ENCODE measurements at regions not wholly inside any gene's neighbourhood (a gene's known extent, or its start where the extent isn't known, plus 50 kb on each side); places are given as distances from the start of the nearest gene placed in this dataset.

- peak; percentile 48 for ATAC-seq
- intact Hi-C loops (cut with micrococcal nuclease), result no loop called here
These were observed 106.0 kb downstream of the COPS8 start for GRCh38 chr2:237191714-237192081.

GRCh38 chr2:237192881-237193280 lies 107.2 kb downstream of the COPS8 start:
- DNase-seq, result no peak
- no peak for ATAC-seq
- intact Hi-C loops (cut with micrococcal nuclease), result no loop called here

More at GRCh38 chr2:237191714-237192081, 106.0 kb downstream of the COPS8 start:
- DNase-seq, result no peak

DNA sequence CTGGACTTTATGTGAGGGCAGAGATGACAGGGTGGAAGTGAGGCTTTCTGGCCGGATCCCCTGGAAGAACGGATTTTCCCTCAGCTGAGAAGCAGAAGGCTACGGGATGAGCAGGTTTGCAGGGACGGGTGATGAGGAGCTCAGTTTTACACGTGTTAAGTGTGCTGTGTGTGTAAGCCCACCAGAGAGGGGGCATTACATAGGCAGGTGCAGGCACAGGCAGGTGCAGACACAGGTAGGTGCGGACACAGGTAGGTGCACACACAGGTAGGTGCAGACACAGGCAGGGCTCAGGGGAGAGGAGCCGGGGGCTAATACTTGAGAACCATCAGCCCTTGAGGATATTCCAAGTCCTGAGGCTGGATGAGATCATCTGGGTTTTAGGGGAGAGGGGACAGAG lies 107.7 kb downstream of the COPS8 start:
- no peak for ATAC-seq

GRCh38 chr2:237194081-237194480 lies 108.4 kb downstream of the COPS8 start:
- DNase-seq (no peak), ATAC-seq (no peak)
- intact Hi-C loops (cut with micrococcal nuclease), result no loop called here

More for the DNA sequence above, 107.7 kb downstream of the COPS8 start:
- intact Hi-C loops (cut with micrococcal nuclease), result no loop called here
- DNase-seq, result no peak

DNA sequence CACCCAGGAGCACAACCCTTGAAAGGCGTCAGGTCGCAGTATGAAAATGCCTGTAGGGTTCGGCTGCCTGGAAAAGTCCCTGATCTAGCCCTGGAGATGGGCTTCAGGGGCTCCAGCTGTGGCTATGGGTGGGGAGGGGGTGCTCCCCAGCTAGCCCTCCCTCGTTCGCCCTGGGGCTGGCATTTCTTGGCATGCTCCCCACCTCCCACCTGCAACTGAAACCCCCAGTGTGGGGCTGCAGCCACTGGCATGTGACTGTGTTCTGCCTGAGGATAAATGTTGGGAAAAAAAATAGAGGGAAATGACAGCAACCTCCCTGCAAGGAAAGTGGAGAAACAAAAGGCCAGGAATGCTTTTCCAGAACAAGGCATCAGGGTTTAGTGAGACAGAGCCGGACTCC lies 109.2 kb downstream of the COPS8 start:
- intact Hi-C loops (cut with micrococcal nuclease), result no loop called here
- ATAC-seq (no peak), DNase-seq (no peak)

DNA sequence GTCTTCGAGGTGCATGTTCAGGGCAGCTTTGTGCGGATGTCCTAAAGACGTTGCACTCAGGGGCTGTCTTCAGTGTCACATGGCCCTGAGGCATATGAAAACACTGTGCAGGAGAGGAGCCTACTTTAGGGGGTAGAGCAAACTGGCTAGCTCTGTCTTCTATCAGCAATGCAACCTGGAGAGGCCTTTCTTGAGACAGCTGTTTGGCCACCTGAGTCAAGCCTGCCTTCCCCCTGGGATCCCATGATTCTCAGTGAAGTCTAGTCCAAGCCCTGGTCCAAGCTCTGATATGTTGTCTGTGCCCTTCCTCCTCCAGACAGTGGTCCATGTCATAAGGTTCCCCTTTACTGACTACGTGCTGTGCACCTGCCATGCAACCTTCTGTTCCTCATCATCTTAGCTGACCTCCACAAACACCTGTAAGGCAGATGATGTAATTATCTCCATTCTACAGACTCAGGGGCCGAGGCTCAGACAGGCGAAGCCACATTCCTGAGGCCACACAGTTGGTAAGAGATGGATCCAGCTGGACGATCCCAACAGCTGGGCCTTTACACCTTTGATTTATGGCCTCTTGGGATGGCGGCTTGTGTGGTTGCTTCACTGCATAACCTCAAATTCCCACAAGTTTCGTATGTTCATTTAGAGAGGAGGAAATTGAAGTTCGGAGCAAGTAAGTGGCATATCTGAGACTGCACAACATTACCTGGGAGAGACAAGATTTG lies 109.9 kb downstream of the COPS8 start:
- ATAC-seq (no peak), DNase-seq (no peak)
- intact Hi-C loops (cut with micrococcal nuclease), result no loop called here

- ATAC-seq, result no peak
- intact Hi-C loops (cut with micrococcal nuclease), result no loop called here
- DNase-seq, result no peak
These were observed 110.7 kb downstream of the COPS8 start for GRCh38 chr2:237196409-237196808.

DNA sequence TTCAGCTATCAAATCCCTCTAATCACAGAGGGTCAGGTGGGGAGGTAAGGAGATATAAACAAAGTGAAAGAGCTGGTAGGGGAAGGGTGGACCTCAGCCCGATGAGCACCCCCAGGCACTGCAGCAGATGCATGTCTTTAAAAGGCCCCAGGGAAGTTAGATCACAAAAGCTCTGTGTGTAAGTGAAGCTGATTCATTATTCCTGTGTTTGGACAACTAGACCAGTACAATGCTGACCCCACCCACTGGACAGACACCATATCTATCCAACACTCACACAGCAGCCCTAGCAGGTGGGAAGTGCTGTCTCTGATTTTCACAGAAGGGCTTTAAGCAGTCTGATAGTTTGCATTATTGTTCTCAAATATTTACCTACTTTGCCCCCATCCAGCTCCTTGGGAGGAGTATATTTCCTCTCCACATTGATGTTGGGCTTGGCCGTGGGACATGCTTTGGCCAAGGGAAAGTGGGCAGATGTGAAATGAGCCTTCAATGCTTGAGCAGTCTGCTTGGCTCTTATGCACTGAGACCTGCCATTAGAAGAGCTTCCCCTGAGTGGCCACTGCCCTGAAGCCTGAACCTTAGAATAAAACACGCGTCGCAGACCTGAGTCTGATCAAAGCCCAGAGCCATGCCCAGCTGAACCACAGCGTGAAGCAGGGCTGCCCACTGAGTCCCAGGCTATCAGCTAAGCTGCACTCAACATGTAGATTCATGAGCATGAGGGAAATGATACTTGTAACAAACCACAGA lies 111.4 kb downstream of the COPS8 start:
- DNase-seq (no peak), ATAC-seq (peak; percentile 60)
- intact Hi-C loops (cut with micrococcal nuclease), result no loop called here

DNA sequence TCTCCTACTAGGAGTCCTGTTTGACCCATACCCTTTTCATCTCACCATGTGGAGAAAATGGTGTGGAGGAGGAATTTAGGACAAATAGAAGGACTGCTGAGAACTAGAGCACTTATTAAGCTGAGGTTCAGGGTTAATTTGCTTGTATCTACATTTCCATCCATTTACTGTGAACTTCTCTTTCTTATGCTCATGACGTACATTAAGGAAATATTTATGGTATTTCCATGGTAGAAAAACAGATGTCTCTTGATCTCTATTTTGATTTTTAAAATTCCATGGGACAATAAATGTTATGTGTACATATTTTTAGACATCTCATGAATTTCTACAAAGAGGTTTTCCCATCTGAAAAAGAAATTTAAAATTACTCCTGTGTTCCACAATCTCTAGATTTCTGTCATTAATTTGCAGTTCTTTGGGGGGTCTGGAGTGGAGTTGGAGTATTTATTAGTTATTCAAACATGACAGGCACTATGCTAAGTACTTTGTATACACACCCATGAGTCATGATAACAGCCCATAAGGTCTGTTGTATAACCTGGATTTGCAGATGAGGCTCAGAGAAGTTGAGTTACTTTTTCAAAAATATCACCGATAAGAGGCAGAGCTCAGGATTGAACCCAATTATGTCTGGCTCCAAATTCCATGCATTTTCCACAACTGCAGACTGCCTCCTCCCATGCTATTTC lies 112.6 kb downstream of the COPS8 start:
- DNase-seq, result no peak
- intact Hi-C loops (cut with micrococcal nuclease), result no loop called here
- no peak for ATAC-seq

- no peak for ATAC-seq
- intact Hi-C loops (cut with micrococcal nuclease), result no loop called here
- DNase-seq, result no peak
These were observed 113.4 kb downstream of the COPS8 start for GRCh38 chr2:237199082-237199481.

DNA sequence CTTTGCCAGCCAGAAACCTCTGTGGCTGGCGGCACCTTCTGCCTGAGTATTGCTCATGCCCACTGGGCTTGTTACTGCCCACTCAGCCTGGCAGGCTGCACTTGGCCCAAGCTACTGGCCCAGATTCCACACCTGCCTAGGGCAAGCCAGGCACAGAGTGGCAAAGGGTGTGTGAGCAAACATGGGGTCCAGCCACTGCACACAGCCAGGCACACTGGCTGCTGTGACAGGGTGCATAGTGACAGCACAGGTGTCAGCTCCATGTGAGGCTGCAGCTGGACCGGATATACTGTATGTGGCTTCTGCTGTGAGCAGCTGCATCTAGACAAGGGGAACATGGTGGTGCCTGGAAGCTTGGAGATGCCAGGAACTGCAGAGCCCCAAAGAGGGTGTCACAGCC lies 113.9 kb downstream of the COPS8 start:
- intact Hi-C loops (cut with micrococcal nuclease), result no loop called here
- DNase-seq (no peak), ATAC-seq (no peak)

- intact Hi-C loops (cut with micrococcal nuclease), result no loop called here
- DNase-seq (no peak), ATAC-seq (no peak)
These were observed 114.8 kb downstream of the COPS8 start for GRCh38 chr2:237200462-237200861.

DNA sequence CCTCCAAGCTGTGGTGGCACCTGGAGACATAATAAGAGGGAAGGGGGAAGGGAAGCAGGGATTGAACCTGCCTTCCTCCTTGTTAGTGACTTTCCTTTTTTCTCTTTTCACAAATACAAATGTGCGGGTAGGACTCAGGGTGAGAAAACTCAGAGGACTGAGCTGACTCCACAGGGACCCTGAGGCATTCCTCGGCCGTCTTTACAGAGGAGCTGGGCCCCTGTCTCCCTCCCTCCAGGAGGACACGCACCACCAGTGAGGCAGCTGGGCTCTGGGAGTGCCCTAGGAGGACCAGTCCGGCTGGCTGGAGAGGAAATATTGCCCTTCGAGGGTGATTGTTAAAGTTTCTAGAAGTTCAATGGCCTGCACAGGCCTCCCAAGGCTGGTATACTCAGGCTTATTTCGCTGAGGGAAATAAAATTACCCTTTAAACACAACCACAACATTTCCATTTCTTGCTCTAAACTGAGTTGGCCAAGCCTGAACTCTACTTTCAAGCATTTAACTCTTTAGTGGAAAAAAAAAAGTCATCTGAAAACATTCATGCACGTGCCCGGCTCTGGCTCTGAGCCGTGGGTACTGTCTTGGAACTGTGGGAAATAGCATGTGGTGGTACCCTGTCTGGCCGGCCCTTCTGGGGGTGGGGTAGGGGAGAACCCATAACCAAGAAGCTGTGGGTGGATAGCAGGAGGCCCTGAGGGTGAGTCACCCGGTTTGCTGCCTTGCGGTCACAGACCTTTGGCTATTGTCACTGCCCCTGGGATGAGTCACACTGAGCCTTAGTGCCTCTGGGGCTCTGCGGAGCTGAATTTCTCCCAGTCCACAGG lies 116.0 kb downstream of the COPS8 start:
- intact Hi-C loops (cut with micrococcal nuclease), result no loop called here
- ATAC-seq (peak; percentile 59), DNase-seq (no peak)

DNA sequence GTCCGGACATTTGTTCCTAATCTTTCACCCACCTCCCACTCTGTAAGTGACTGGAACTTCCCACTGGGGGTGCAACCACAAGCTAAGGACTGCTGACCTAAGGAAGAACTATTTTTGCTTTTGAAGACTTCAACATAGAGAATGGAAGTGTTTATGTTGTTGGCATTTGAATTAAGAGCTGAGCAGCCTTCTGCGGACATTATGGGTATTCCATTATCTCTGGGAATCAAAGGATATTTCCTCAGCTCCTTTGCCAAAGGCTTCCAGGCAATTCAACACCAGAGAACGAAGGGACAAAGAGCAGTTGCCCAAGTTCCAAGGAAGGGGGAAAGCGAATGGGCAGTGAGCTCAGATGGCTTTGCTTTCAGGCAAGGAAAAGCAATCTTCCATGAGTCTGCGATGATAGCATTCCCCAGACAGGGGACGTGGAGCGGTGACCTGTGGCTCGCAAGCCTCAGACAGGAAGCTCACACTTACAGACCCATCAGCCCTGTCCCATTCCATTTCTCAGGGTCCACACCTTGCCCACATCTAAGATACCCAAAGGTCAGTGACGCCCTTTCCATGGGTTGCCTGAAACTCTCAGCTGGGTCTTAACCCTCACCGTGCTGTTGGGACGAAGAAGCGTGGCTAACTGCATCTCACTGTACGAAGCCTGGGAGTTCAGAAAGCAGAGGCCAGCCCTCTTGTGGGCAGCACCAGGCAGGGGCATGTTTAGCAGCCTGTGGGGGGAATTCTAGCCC lies 116.8 kb downstream of the COPS8 start:
- ATAC-seq (no peak), DNase-seq (no peak)
- intact Hi-C loops (cut with micrococcal nuclease), result no loop called here

DNA sequence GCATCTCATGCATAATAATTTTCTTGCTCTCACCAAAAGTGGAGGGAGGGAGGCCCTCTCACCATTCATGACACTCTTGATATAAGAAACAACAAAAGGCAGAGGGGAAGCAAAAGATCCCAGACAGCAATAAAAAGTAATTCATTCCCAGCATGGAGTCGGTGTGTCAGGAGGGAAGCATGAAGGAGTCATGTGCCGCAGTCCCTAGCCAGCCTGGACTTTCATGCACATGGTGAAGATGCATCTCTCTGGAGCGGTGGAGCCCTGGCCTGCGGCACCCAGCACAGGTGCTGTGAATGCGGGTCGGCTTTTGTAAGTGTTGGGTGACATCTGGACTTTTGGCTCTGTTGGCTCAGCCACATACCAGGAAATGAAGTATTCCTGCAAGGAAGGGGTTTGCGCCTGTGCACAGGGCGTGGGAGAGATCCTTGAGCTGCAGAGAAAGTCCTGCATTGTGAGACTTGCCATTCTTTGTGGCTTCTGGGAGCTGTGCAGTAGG lies 119.4 kb downstream of the COPS8 start:
- DNase-seq (no peak), ATAC-seq (no peak)
- intact Hi-C loops (cut with micrococcal nuclease), result no loop called here

DNA sequence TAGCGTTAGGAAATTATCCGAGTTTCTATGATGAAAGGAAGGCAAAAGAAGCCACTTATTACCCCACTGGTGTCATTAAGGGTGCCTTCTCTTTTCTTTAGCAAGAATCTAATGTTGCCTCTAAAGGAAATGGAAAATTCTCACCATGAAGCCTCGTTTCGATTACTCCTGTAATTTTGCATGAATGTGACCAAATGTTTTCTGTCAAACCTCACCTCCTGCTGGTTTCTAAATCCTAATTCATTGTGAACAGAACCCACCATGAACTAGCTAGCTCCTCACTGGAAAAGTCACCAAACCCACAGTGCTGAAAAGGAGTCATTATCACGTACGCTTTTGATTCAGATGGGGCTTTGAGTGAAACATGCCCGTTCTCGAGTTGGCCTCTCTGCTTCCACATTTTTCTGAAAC lies 119.9 kb downstream of the COPS8 start:
- DNase-seq (no peak), ATAC-seq (no peak)
- intact Hi-C loops (cut with micrococcal nuclease), result no loop called here

DNA sequence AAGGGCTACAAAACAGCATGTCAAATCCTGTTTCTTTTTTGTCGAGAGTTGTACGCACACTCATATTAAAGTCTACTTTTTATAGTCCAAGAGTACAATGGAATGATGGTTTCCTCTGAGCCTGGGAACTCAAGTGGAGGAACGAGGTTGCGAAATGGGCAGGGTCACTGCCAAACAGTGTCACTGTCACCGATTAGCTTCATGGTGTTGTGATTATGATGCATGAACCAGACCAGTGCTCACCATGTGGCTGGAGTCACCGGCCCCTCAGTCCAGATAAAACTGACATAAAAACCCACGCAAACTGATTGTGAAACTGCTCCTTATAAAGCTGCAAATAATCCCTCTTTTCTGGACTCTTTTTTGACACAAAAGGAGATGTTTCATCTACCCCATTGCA lies 122.0 kb downstream of the COPS8 start:
- intact Hi-C loops (cut with micrococcal nuclease), result no loop called here
- peak; percentile 92 for DNase-seq
- peak; percentile 92 for ATAC-seq

DNA sequence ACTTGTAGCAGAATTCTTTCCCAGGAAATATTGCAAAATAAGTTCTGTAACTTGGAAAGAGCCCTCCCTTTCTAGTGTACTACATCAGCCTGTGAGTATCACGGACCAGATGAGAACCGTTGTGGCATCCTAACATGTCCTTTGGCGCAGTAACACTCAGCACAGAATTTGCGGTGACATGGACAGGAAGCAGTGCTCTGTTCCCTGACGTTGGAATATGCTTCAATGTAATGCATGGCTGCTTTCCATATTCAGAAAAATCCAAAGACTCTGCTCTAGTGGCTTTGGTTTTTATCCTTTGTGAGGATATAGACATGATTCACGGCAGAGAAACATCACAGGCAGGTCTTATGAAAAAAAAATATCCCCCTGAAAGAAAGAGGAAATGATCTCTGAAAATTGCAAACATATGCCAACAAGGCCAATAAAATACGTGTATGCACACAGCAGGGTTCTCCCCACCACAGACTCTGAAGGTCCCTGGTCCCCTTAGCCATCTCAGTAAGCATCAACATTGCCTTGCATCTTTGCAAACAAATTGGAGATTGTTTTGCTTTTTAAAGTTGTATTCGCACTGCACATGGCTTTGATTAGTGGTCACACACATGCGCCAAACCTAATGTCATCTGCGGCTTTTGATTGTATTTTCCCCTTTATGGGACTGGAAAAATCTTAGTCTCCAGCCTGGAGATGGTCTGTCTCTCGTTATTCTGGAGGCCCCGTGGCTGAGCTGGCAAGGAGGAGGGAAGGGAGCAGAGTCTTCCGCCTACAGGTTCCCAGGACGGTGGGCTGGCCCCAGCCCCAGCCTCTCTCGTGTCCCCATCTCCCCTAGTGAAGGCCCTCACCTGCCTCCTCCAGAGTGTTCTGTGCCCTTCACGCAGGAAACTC lies 122.9 kb downstream of the COPS8 start:
- intact Hi-C loops (cut with micrococcal nuclease), result no loop called here
- ATAC-seq (peak; percentile 58), DNase-seq (no peak)

All from left ventricle myocardium superior (tissue), 1 donor.